Colon (tissue), 2 donors: ENCODE measurements at regions not wholly inside any gene's neighbourhood (a gene's known extent, or its start where the extent isn't known, plus 50 kb on each side); places are given as distances from the start of the nearest gene placed in this dataset.
"Not testable (repeated sequence)": the region's sequence is repeated elsewhere in the genome, so short reads cannot be mapped to it uniquely, and the experiment has no call there.

ENCODE experiments used
- FAIRE-seq: peaks from 2 replicates; lab custom pipeline; 2012; peaks lifted over from hg19 to GRCh38; lab: Jason Lieb, UNC
- donor health status: control.
- donor health status: control.

DNA sequence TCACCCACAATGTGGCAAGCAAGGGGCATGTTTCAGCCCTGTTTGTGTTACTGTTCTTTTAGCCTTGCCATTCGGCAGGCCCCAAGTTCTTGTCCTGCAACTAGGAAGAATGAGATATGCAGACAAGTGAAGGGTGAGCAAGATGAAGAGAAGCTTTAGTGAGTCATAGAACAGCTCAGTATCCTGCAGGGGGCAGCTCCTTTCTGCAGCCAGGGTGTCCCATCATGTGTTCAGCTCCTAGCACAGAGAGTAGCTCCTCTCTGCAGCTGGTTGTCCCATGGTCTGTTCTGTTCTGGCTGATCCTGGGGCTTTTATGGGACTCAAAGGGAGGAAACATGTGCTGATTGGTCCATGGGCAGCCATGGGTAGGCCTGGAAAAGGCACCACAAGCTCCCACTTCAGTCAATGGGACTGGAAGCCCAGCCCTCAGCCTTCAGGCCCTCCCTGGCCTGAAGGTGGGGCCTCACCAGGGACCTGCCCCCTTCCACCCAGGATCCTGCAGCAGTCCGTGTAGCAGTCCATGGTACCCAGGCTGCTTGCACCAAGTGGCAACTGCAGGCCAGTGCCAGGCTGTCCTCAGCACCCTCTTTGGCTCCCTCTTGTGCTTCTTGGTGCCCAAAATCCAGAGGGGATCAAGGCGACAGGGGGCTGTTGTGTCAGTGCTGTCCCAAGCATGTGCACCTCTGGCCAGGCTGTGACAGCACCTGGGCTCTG lies 326.4 kb downstream of the NR4A2 start:
- FAIRE-seq = no peak

DNA sequence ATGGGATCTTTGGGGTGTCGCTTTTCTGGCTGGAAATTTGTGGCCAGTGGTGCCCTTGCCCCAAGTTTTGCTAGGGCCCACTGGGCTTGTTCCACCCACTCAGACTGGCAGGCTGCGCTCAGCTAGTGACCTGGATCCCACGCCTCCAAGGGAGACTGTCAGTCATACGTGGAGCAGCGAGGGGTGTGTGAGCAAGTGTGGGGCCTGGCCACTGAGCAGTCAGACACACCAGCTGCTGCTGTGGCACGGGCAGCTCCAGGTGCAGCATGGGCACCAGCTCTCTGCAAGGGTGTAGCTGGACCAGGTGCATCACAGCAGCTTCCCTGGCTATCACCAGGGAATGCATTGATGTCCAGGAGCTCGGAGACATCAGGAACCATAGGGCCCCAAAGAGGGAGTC lies 327.0 kb downstream of the NR4A2 start:
- FAIRE-seq = no peak

DNA sequence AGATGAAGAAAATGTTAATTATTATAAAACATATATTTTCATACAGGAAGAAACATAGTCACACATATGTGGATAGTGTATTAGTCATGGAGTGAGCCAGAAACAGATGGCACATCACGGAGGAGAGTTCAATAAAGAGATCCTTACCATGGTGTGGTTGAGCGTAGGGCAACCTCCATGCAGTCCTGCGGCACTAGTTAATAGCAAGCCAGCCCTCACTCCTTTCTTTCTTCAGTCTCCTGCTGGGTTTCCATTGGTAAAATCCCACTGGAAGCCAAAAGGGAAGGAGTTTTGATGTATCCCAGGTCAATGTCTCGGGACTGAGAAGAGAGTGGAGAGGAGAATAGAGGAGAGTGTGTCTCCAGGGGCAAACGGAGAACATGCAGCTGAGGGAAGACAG lies 328.1 kb downstream of the NR4A2 start:
- FAIRE-seq = no peak

DNA sequence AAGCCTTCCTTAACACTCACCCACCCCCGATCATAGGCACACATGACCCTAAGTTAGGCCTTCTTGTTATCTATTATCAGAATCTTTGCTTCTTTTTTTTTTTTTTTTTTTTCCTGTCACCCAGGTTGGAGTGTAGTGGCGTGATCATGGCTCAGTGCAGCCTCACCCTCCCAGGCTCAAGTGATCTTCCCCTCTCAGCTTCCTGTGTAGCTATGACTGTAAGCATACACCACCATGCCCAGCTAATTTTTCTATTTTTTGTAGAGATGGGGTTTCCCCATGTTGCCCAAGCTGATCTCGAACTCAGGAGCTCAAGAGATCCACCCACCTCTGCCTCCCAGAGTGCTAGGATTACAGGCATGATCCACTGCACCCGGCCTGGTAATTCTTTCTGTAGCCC lies 328.7 kb downstream of the NR4A2 start:
- no peak for FAIRE-seq

DNA sequence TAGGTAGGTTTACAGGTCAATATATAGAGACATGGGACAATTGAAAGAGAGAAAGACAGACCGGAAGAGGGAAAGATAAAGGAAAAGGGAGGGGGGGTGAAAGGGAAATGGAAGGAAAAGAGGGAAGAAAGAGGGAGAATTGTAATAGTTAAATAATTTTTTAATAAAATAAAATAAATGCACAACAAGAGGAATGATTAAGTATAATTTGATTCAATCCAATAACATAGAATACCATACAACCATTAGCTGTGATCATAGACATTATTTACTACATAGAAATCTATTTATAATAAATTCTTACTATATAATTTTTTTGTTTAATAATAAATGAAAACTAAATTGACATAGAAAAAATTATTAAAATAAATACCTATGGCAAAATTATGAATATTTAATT lies 330.7 kb downstream of the NR4A2 start:
- FAIRE-seq = peak; percentile 78

DNA sequence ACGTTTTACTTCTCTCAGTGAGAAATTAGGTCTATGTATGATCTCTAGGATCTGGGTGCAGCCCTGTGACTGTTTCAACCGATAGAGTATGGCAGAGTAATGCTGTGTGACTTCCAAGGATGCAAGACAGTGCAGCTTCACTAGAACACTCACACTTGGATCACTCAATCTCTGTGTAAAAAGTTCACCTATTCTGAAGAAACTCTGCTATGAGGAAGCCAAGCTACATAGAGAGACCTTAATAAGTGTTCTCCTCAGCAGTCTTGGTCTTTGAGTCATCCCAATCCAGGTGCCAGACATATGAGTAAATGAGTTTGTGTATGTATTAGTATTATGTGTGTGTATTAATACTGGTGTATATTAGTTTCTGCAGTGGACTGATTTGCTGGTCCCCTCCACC lies 335.0 kb downstream of the NR4A2 start:
- no peak for FAIRE-seq

DNA sequence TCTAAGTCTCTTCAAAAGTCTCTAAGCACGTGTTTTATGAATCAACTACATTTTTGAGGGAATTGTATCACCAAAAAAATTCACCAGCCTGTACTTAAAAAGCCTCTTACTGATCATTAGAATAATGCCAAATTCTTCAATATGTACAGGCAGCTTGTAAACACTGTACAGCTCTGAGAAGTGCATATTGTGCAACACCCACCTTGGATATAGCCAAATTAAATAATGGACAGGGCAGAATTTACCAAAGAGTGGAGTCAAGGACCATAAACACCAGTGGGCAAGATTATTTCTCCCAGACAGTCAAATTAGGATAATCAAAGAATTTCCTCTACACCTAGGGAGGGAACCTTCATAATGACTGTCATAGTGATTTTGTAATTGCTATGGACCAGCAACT lies 338.2 kb downstream of the NR4A2 start:
- FAIRE-seq = no peak

DNA sequence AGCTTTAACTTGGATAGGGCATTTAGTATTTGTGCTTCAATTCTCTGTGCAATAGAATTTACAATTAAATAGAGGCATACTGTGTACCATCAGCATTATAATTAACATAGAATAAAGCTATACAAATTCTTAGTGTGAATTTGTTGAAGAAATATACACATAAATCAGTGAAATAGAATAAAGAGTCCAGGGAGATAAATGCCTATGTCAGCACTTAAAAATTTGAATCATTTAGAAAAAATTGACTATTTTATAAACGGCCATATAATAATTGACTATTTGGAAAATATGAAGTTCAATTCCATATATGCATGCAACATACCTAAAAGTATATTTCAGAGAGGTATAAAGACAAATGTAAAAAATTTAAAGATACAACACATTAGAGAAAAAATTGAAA lies 348.7 kb downstream of the NR4A2 start:
- no peak for FAIRE-seq

DNA sequence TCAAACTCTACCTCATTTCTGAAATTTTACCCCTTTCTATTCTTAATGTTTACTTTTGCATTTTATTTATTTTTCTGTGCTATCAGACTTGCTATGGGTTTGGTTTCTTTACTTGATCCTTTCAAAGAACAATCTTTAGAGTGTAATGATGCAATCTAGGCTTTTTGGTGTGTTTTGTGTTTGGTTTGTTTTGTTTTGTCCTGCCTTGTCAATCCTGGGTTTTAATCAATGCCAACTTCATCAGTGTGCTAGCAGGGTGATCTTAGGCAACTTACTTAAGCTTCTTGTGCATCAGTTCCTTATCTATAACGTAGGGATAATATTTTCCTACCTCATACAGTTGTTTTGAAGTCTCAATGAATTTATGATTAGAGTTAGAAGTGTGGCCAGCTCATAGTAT lies 350.4 kb downstream of the NR4A2 start:
- FAIRE-seq = no peak

DNA sequence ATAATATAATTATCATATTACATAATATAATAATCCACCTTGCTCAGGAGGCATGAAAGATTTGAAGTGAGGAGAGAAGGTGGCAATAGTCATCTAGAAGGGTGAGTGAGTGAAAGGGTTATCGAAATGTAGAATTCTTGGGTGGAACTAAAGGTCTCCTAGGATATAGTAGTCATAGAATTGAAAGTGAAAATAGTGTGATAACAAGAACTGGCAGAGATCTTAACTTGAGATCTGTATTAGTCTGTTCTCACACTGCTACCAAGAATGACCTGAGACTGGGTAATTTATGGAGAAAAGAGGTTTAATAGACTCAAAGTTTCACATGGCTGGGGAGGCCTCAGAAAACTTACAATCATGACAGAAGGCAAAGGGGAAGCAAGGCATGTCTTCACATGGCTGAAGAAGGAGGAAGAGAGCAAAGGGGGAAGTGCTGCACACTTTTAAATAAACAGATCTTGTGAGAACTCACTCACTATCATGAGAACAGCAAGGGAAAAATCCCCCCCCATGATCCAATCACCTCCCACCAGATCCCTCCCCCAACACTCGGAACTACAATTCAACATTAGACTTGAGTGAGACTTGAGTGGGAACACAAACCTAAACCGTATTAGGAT lies 351.5 kb downstream of the NR4A2 start:
- no peak for FAIRE-seq

DNA sequence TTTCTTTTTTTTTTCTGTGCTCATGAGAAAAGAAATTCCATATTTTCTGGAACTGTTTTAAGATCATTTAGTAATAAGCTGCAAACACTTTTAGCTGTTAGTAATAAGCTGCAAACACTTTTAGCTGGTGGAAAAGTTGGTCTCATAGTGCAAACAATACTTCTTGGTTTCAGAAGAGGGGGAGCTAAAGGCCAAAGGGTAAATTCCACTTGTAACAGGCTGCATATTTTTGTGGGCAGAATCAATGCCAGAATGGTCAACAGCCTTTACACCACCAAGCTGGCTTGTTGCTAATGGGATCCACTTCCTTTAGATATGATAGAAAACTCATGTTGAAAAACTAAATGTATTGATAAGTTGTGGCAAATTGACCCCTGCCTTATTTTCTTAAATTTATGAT lies 356.8 kb downstream of the NR4A2 start:
- no peak for FAIRE-seq

DNA sequence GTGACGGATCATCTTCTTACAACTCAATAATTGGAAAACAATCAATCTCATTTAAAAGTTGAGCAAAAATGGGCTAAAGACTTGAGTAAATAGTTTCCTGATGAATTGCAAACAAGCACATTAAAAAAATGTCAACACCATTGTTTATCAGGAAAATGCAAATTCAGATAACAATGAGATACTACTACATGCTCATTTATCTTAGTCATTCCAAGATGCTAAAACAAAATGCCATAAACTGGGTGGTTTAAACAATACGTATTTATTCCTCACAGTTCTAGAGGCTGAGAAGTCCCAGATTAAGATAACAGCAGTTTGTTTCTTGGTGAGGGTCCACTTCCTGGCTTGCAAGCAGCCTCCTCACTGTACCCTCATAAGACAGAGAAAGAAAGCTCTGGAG lies 359.6 kb downstream of the NR4A2 start:
- FAIRE-seq = no peak

DNA sequence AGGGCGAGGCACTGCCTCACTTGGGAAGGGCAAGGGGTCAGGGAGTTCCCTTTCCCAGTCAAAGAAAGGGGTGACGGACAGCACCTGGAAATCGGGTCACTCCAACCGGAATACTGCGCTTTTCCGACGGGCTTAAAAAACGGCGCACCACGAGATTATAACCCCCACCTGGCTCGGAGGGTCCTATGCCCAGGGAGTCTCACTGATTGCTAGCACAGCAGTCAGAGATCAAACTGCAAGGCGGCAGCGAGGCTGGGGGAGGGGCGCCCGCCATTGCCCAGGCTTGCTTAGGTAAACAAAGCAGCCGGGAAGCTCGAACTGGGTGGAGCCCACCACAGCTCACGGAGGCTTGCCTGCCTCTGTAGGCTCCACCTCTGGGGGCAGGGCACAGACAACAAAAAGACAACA lies 366.5 kb downstream of the NR4A2 start:
- FAIRE-seq = not testable (repeated sequence)

DNA sequence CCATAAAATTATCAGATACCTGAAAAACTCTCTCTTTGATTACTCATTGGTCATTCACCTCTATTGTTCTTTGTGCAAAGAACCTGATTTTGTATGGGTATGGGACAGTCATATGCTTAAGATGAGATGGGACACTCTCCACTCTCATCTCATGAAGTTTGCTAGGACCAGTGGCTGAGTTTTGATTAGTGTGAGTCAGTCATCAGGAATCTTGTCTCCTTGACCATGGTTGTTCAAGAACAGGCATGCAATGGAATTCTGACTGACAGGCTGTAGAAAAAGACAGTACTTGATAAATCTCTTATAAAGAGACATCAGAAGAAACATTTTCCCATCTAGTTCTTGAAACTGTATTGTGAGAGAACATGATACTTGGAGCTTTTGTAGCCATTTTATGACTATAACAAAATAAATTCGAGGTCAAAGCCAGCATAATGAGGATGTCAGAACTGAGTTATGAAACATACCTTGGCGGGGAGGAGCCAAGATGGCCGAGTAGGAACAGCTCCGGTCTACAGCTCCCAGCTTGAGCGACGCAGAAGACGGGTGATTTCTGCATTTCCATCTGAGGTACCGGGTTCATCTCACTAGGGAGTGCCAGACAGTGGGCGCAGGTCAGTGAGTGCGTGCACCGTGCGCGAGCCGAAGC lies 367.0 kb downstream of the NR4A2 start:
- FAIRE-seq = no peak

DNA sequence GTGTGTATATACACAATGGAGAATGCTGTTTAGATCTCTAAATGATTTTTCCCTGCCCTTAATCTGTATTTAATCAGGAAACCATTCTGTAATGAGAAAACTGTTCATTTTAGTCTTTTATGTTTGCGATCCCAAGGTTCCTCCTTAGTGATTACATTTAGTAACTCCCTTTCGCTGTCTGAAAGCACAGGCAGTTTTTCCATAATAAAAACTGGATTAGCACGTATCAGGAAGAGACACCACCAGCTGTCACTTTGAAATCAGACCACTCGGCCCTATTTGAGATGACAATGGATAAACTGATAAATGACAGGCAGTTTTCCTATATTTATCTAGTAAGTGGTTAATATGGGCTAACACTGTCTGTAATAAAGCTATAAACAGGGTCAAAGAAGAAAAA lies 370.9 kb downstream of the NR4A2 start:
- no peak for FAIRE-seq

DNA sequence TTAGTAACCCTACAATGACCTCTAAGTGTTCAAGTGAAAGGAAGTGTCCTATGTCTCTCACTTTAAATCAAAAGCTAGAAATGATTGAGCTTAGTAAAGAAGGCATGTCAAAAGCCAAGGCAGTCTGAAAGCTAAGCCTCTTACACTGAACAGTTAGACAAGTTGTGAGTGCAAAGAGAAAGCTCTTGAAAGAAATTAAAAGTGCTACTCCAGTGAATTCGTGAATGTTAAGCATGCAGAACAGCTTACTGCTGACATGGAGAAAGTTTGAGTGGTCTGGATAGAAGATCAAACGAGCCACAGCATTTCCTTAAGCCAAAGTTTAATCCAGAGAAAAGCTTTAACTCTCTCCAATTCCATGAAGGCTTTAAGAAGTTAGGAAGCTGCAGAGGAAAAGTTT lies 373.7 kb downstream of the NR4A2 start:
- no peak for FAIRE-seq

DNA sequence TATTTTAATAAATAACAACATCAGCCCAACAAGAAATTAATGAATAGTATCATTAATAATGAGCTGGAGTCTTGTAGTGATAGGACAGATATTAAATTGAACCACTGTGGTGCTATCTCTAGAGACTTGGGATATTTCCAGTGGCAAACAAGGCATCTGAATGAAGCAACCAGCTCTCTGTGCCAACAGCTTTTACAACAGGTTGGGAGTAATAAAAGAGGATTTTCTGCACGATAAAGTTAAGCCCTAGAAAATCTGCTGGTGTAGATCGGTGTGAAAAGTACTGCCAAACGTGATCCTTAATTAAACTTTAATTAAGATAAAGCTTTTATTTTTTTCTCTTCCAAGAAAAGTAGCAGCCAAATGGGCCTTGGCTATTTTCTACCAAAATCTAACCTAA lies 385.5 kb downstream of the NR4A2 start:
- FAIRE-seq = no peak

DNA sequence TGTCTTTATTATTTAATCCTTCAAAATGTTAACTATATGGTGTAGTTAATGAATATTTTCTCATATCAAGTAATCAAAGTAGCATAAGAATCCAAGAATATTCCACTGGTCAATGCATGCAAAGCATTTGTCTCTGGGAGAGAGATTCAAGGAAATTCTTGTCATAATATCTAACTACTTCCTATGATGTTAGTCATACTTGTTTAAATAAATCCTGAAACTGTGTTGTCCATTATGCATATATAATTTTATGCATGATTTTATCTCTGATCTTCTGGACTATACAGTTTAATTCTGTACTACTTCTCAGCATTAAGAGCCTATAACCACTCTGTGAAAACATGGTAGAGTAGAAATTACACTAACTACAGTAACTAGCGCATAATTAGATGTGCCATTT lies 388.3 kb downstream of the NR4A2 start:
- no peak for FAIRE-seq

DNA sequence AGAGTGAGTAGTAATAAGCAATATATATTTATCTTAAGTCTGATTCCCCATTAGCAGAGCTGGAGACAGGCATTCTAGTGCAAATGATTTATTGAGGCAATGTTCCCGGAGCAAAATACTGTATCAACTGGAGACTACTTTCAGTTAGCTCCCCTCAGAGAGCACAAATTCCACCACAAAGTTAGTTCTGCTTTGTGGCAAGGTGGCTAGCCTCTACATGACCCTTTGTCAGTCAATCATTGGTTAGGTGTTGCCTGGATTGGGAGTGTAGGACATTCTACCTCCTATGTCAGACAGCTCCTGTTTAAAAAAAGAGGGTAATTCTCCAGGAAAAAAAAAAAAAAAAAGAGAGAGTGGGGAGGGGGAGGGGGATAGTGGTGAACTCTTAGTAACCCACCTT lies 402.2 kb downstream of the NR4A2 start:
- no peak for FAIRE-seq

DNA sequence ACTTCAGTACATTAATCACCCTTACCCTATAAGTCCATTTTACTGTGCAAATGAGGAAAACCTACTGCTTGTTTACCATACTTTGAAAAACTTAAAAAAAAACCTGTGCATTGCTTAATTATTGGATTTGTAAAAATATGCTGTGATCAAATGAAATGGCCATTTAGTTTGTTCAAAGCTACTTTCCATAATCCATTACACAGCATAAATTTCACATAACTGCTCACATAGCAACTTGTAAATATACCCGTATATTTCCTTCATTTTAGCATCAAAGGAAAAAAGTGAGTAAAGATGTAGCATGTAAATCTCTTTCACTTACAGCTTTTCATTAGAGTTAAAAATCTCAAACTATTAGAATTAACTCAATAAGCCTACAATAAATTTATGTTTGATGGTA lies 415.1 kb downstream of the NR4A2 start:
- no peak for FAIRE-seq

DNA sequence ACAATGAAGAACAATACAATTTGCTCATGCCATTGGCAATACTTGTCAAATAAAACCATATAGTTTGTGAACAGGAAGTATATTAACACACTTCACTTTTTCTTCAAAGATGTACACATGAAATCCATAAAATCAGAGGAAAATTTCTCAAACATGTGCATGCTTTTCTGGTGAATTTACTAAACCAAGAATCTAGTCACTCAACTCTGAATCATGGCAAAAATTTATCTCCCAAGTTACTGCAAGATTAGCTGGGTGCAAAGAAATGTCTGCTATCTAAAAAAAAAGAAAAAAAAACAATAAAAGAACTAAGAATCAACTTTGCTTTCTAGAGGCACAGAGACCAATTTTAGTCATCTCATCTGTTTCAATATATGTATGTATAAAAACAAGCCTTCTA lies 419.2 kb downstream of the NR4A2 start:
- no peak for FAIRE-seq

DNA sequence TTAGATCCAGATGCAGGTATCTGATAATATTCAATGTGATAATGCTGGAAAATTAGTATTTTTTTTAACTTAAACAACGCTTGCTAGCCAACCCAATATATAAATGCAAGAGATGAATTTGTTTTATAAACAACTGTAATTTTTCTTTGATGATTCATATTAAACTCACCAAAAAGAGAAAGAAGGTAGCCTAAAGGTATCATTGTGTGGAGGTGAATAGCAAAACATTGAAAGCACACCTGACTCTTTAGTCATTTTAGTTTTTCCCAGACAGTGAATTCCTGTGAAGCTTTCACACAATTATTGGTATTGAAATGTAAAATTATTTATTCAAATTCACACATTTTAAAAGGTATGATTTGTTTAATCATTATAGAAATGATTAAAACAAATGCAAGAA lies 424.0 kb downstream of the NR4A2 start:
- FAIRE-seq = no peak

DNA sequence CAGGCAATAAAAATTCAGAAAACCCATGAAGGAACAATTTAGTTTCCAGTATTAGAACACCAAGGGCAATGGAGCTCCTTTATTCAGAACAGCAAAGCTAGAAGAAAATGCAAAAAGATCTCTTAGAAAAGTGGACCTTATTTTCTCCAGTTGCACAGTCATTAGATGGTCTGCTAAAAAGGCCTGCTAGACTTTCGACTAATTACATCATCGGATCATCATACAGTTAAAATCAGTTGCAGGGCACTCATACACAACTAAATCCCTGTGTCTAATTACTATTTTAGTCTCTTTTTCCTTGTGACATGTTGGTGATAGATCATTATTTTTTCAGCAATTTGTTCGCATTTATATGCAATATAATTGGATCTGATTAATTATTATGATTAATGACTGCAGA lies 425.3 kb downstream of the NR4A2 start:
- FAIRE-seq = no peak

DNA sequence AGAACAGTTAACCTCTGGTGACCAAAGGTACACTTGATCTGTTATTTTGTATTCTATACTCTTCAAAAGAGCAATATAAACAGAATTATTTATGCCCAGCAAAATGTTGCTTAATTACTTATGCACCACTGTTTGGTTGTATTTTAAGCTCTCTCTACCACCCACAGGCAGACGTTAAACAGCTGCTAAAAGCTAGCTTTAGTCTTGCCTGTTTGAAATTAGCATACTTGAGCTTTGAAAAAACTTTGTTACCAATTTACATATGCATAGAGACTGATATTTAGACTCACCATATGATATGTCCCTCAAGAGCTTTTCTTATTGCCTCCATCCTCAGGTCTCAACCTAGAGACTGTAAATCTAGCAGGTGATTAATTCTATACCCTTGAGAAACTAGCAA lies 426.9 kb downstream of the NR4A2 start:
- no peak for FAIRE-seq
